ENCODE measurements at regions not wholly inside any gene's neighbourhood (a gene's known extent, or its start where the extent isn't known, plus 50 kb on each side); places are given as distances from the start of the nearest gene placed in this dataset.
A peak's percentile ranks its signal among the peaks of the same experiment; 100 is the strongest.

DNA sequence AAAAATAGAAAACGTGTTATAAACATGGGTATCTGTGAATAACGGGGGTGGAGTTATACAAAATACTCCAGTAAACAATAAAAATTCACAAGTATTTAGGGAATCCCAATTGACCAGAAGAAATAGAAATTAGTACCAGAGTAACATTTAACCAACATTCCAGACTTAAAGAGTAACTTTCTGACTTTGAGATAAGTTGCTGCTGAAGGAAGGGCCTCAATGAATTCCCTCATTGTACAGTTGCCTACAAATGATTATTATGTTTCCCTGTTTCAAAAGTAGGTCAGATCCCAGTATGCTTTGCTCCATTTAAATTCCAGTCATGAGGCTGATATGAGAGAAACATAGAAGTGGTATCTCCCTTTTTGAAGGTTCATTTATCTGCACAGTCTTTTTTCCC lies 88.3 kb upstream of the KCNH7 start:
- H2BK5ac ChIP-seq (ENCODE audit: low read depth, low read length, poor library complexity): no peak overlapping the region
- no peak overlapping the region for H3K4ac ChIP-seq (ENCODE audit: low read depth, low read length)
- peaks cover 2% of the 10 kb centered on the region for H3K79me1 ChIP-seq (ENCODE audit: low read length)
- H3K79me2 ChIP-seq (ENCODE audit: control insufficient read depth, insufficient read depth, low read length, poor library complexity): no peaks in the 10 kb centered on the region
- H3K23ac ChIP-seq (ENCODE audit: low read length): no peak overlapping the region
- no peak overlapping the region for H3K4me2 ChIP-seq (ENCODE audit: low read length)
- peaks cover 2 to 3% of the 10 kb centered on the region in 2 experiments for H3K4me1 ChIP-seq (ENCODE audit: control insufficient read depth in 1 of 2, insufficient read depth in 2 of 2, low read length in 2 of 2)
- no peak overlapping the region for H3K14ac ChIP-seq (ENCODE audit: low read length)
- H2BK12ac ChIP-seq (ENCODE audit: low read length): no peak overlapping the region
- H2BK120ac ChIP-seq (ENCODE audit: insufficient read depth, low read length, poor library complexity): no peak overlapping the region
- no peak overlapping the region for H4K12ac ChIP-seq (ENCODE audit: low read depth, low read length)
- H3K27ac ChIP-seq (ENCODE audit: low read depth, low read length): peak overlapping the region; percentile 41
- H3K27me3 ChIP-seq (ENCODE audit: insufficient read depth, low read length): no peaks in the 10 kb centered on the region
- no peak overlapping the region for H3K9ac ChIP-seq (ENCODE audit: low read length)
- H4K8ac ChIP-seq (ENCODE audit: low read depth, low read length): no peak overlapping the region
- no peaks in the 10 kb centered on the region for H3K36me3 ChIP-seq (ENCODE audit: control insufficient read depth in 1 of 2, insufficient read depth in 2 of 2, low read length in 2 of 2)
- WGBS (ENCODE audit: extremely low coverage, insufficient coverage, insufficient read length): no CpG with 5 or more reads among the region's 2 CpGs
- no peak overlapping the region for H4K91ac ChIP-seq (ENCODE audit: low read depth, low read length)
- H3K18ac ChIP-seq (ENCODE audit: low read length): no peak overlapping the region
- no peak overlapping the region for H3K4me3 ChIP-seq (ENCODE audit: low read depth, low read length)
- no peaks in the 10 kb centered on the region for H3K9me3 ChIP-seq (ENCODE audit: insufficient read depth, low read depth, low read length)
- H2AK5ac ChIP-seq (ENCODE audit: low read length): no peak overlapping the region
- H2AFZ ChIP-seq (ENCODE audit: insufficient read depth, low read length, poor library complexity): no peak overlapping the region
- DNase-seq: no peak

DNA sequence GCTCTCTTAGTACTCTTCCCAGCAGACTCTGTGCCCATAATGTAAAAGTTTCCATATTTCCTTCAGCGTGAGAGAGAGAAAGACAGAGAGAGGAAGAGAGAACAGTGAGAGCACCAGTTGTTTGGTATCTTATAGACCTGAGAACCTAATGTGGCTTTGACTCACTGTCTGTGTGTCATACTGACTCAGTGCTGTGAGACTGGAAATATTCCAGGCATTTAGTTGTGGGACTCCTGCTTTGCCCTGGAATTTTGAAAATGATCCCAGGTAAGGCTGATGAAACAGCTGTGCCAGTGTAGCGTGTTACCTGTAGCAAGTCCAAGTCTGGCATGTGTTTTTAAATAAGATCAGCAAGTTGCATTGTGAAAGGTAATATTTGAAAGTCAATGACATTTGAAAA lies 87.9 kb upstream of the KCNH7 start:
- Histone ChIP-seq H3K23ac (ENCODE audit: low read length) (no peak overlapping the region), H3K27ac (ENCODE audit: low read depth, low read length) (peak overlapping the region; percentile 93), H3K36me3 (ENCODE audit: control insufficient read depth in 1 of 2, insufficient read depth in 2 of 2, low read length in 2 of 2) (no peaks in the 10 kb centered on the region), H2BK12ac (ENCODE audit: low read length) (peak overlapping the region; percentile 100), H4K8ac (ENCODE audit: low read depth, low read length) (peak overlapping the region; percentile 93), H3K79me2 (ENCODE audit: control insufficient read depth, insufficient read depth, low read length, poor library complexity) (no peaks in the 10 kb centered on the region), H3K14ac (ENCODE audit: low read length) (peak overlapping the region; percentile 92), H2AFZ (ENCODE audit: insufficient read depth, low read length, poor library complexity) (no peak overlapping the region), H2AK5ac (ENCODE audit: low read length) (peak overlapping the region; percentile 93), H3K4ac (ENCODE audit: low read depth, low read length) (no peak overlapping the region), H3K4me1 (ENCODE audit: control insufficient read depth in 1 of 2, insufficient read depth in 2 of 2, low read length in 2 of 2) (peaks cover 2 to 3% of the 10 kb centered on the region in 2 experiments), H4K12ac (ENCODE audit: low read depth, low read length) (peak overlapping the region; percentile 75), H4K91ac (ENCODE audit: low read depth, low read length) (peak overlapping the region; percentile 96), H3K18ac (ENCODE audit: low read length) (peak overlapping the region; percentile 97), H2BK5ac (ENCODE audit: low read depth, low read length, poor library complexity) (peak overlapping the region; percentile 98), H3K4me2 (ENCODE audit: low read length) (no peak overlapping the region), H2BK120ac (ENCODE audit: insufficient read depth, low read length, poor library complexity) (peak overlapping the region; percentile 99), H3K9ac (ENCODE audit: low read length) (no peak overlapping the region), H3K27me3 (ENCODE audit: insufficient read depth, low read length) (no peaks in the 10 kb centered on the region), H3K4me3 (ENCODE audit: low read depth, low read length) (no peak overlapping the region), H3K9me3 (ENCODE audit: insufficient read depth, low read depth, low read length) (no peaks in the 10 kb centered on the region), H3K79me1 (ENCODE audit: low read length) (peaks cover 2% of the 10 kb centered on the region)
- peak; percentile 82 to 94 for DNase-seq
- WGBS (ENCODE audit: extremely low coverage, insufficient coverage, insufficient read length): no CpG with 5 or more reads among the region's 2 CpGs

DNA sequence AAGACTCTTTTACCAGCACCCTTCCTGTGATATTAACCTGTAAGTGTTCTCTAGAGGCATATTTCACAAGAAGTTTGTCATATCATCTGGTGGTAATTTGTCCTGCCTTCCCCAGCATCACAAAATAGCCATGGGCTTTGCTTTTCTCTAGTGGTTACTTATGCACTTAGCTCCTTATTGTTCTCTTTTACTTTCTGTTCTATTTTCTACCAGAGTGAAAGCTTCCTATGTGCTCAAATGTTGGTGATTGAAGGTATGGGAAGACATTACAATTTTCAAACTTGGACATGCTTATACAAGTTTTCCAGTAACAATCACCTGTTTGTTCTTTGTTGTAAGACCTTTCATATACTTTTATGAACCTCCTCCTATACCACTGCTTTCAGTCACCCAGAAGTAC lies 87.0 kb upstream of the KCNH7 start:
- H3K14ac ChIP-seq (ENCODE audit: low read length): no peak overlapping the region
- H4K91ac ChIP-seq (ENCODE audit: low read depth, low read length): no peak overlapping the region
- H3K18ac ChIP-seq (ENCODE audit: low read length): no peak overlapping the region
- no peak overlapping the region for H3K4me2 ChIP-seq (ENCODE audit: low read length)
- no peak overlapping the region for H3K4me3 ChIP-seq (ENCODE audit: low read depth, low read length)
- no peaks in the 10 kb centered on the region for H3K9me3 ChIP-seq (ENCODE audit: insufficient read depth, low read depth, low read length)
- H2BK5ac ChIP-seq (ENCODE audit: low read depth, low read length, poor library complexity): no peak overlapping the region
- no peak overlapping the region for H3K23ac ChIP-seq (ENCODE audit: low read length)
- H3K79me2 ChIP-seq (ENCODE audit: control insufficient read depth, insufficient read depth, low read length, poor library complexity): no peaks in the 10 kb centered on the region
- H3K4ac ChIP-seq (ENCODE audit: low read depth, low read length): no peak overlapping the region
- no peak overlapping the region for H2BK120ac ChIP-seq (ENCODE audit: insufficient read depth, low read length, poor library complexity)
- peaks cover 2% of the 10 kb centered on the region for H3K79me1 ChIP-seq (ENCODE audit: low read length)
- H3K27ac ChIP-seq (ENCODE audit: low read depth, low read length): peak overlapping the region; percentile 11
- H4K12ac ChIP-seq (ENCODE audit: low read depth, low read length): no peak overlapping the region
- H2AK5ac ChIP-seq (ENCODE audit: low read length): no peak overlapping the region
- no peak overlapping the region for H2BK12ac ChIP-seq (ENCODE audit: low read length)
- H3K27me3 ChIP-seq (ENCODE audit: insufficient read depth, low read length): no peaks in the 10 kb centered on the region
- no peak for DNase-seq
- no peaks in the 10 kb centered on the region for H3K36me3 ChIP-seq (ENCODE audit: control insufficient read depth in 1 of 2, insufficient read depth in 2 of 2, low read length in 2 of 2)
- peaks cover 2 to 3% of the 10 kb centered on the region in 2 experiments for H3K4me1 ChIP-seq (ENCODE audit: control insufficient read depth in 1 of 2, insufficient read depth in 2 of 2, low read length in 2 of 2)
- no peak overlapping the region for H3K9ac ChIP-seq (ENCODE audit: low read length)
- no peak overlapping the region for H4K8ac ChIP-seq (ENCODE audit: low read depth, low read length)
- H2AFZ ChIP-seq (ENCODE audit: insufficient read depth, low read length, poor library complexity): no peak overlapping the region

DNA sequence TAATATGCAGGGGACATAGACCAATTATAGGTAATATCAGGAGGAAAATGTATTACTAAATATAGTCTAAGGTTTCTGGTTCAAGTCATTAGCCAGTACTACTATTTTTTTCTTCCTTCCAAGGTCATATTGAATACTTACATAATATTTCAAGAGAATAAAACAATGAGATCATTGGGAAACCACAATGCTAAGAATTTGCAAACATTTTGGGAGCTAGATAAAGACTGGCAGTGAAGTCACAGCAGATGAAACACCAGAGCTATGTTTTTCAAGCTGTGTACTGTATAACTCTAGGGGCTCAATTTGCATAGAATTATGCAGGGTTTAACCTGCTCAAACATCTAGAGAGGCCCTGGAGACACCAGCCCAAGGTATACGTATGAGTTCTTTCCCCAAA lies 80.5 kb upstream of the KCNH7 start:
- Histone ChIP-seq H4K91ac (ENCODE audit: low read depth, low read length) (no peak overlapping the region), H3K27me3 (ENCODE audit: insufficient read depth, low read length) (no peaks in the 10 kb centered on the region), H3K9ac (ENCODE audit: low read length) (no peak overlapping the region), H3K79me2 (ENCODE audit: control insufficient read depth, insufficient read depth, low read length, poor library complexity) (no peaks in the 10 kb centered on the region), H3K4me1 (ENCODE audit: control insufficient read depth in 1 of 2, insufficient read depth in 2 of 2, low read length in 2 of 2) (no peaks in the 10 kb centered on the region), H3K27ac (ENCODE audit: low read depth, low read length) (no peak overlapping the region), H3K79me1 (ENCODE audit: low read length) (no peaks in the 10 kb centered on the region), H4K8ac (ENCODE audit: low read depth, low read length) (no peak overlapping the region), H3K18ac (ENCODE audit: low read length) (no peak overlapping the region), H3K9me3 (ENCODE audit: insufficient read depth, low read depth, low read length) (no peaks in the 10 kb centered on the region), H2BK12ac (ENCODE audit: low read length) (no peak overlapping the region), H2AK5ac (ENCODE audit: low read length) (no peak overlapping the region), H3K14ac (ENCODE audit: low read length) (no peak overlapping the region), H3K4ac (ENCODE audit: low read depth, low read length) (no peak overlapping the region), H3K4me2 (ENCODE audit: low read length) (no peak overlapping the region), H3K23ac (ENCODE audit: low read length) (no peak overlapping the region), H3K36me3 (ENCODE audit: control insufficient read depth in 1 of 2, insufficient read depth in 2 of 2, low read length in 2 of 2) (no peaks in the 10 kb centered on the region), H2BK5ac (ENCODE audit: low read depth, low read length, poor library complexity) (no peak overlapping the region), H4K12ac (ENCODE audit: low read depth, low read length) (no peak overlapping the region), H3K4me3 (ENCODE audit: low read depth, low read length) (no peak overlapping the region), H2AFZ (ENCODE audit: insufficient read depth, low read length, poor library complexity) (no peak overlapping the region), H2BK120ac (ENCODE audit: insufficient read depth, low read length, poor library complexity) (no peak overlapping the region)
- no CpG with 5 or more reads among the region's 1 CpG for WGBS (ENCODE audit: extremely low coverage, insufficient coverage, insufficient read length)
- DNase-seq: no peak
